ENCODE measurements at regions not wholly inside any gene's neighbourhood (a gene's known extent, or its start where the extent isn't known, plus 50 kb on each side); places are given as distances from the start of the nearest gene placed in this dataset.

DNA sequence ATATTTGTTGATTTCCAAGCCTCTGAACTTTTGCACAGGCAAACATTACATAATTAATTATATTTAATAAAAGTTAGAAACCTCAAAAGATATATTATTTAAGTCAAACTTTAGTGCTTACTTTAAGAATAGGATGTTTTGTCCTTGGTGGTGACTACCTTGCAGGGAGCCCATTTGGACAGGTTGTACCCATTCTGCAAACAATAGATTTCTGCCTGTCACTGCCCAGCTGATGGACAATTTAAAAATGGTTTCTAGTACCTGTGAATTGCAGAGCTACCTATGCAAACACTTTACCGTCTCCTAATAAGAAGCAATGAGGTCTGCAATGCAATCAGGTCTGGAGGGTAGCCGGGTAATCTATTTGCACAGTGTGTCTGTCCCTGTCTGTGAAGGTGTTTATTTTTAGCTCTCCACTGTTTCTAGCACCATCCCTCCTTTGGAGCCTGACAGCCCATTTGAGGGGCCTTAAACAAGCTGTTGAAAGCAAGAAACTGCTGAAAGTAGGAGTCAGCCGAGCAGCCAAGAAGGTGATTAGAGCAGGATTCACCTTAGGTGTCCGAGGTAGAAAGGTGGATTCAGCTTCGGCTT, 556.2 kb upstream of the CFAP20DC start:
- ChIA-PET CTCF (interaction anchor here (0.8 kb wide), 1 partner anchor 9 kb away, joined by 3 read pairs; no protein-coding TSS in a partner anchor), POLR2A (no interaction called here)
- TF ChIP-seq RFX5 (IDR thresholded peaks at IDR 0.05), result no peak
- no peak for TF ChIP-seq RCOR1 (IDR thresholded peaks at IDR 0.05; ENCODE audit: low read depth, low read length)
- no peak for TF ChIP-seq FOSB (CRISPR knock-in tag; IDR thresholded peaks at IDR 0.05)
- TF ChIP-seq HEYL (CRISPR knock-in tag; IDR thresholded peaks at IDR 0.05), result no peak
- no peak for TF ChIP-seq CBX2 (IDR thresholded peaks at IDR 0.05; ENCODE audit: borderline replicate concordance, low read depth)
- no peak for TF ChIP-seq SREBF2 (IDR thresholded peaks at IDR 0.05)
- no peak for TF ChIP-seq PHF8 (IDR thresholded peaks at IDR 0.05; ENCODE audit: borderline replicate concordance, low read depth)
- TF ChIP-seq BHLHE40 (IDR thresholded peaks at IDR 0.05; ENCODE audit: low read depth, low read length), result no peak
- no peak for DNase-seq (ENCODE audit: low read depth in 1 of 2, low spot score in 1 of 2)
- no peak for ATAC-seq
- Histone ChIP-seq H3K4me3 (no peak overlapping the region), H3K4me1 (no peaks in the 10 kb centered on the region), H3K9me3 (no peaks in the 10 kb centered on the region), H3K4me2 (no peak overlapping the region), H3K27ac (no peak overlapping the region)
- 53% methylated on average over 5 of the region's 5 CpGs for WGBS (ENCODE audit: missing lambda C conversion rate)
- no peak for FAIRE-seq

DNA sequence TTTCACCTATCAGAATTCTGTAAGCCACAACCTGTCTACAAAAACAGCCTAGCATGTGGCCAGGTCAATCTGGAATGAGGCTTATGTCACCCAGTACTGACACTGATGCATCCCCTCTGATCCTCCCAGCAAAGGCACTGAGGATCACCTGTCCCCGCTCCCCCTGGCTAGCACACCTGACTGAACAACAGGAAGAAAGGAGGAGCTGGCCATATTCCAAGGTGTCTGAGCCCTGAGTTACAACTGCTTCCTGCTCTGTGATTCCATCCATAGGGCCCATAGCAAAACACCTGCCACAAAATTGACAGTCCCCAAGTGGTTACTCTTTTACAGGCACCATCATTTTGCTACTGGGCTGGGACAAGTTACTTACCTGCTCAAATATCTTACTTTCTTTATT, 555.5 kb upstream of the CFAP20DC start:
- ChIA-PET POLR2A (no interaction called here), CTCF (no interaction called here)
- H3K4me3 ChIP-seq, result no peak overlapping the region
- whole genome bisulfite sequencing (ENCODE audit: missing lambda C conversion rate), result no CpG with 5 or more reads among the region's 1 CpG
- no peak for FAIRE-seq
- ATAC-seq, result no peak
- H3K27ac ChIP-seq, result no peak overlapping the region
- DNase-seq (ENCODE audit: low read depth in 1 of 2, low spot score in 1 of 2), result no peak
- TF ChIP-seq BCL3 (IDR thresholded peaks at IDR 0.05) (no peak), HOXB13 (CRISPR knock-in tag; IDR thresholded peaks at IDR 0.05; ENCODE audit: low read depth) (no peak), ZNF302 (CRISPR knock-in tag; IDR thresholded peaks at IDR 0.05) (no peak), TP53 (CRISPR knock-in tag; IDR thresholded peaks at IDR 0.05) (no peak), MYC (IDR thresholded peaks at IDR 0.05; ENCODE audit: borderline replicate concordance, low read length) (no peak), CBX8 (IDR thresholded peaks at IDR 0.05) (no peak), RFX5 (IDR thresholded peaks at IDR 0.05) (no peak), MAZ (IDR thresholded peaks at IDR 0.05; ENCODE audit: borderline replicate concordance, low read depth, low read length) (no peak), EHF (CRISPR knock-in tag; IDR thresholded peaks at IDR 0.05) (no peak), RAD21 (conservative IDR thresholded peaks at IDR 0.05 in 1 of 2, IDR thresholded peaks at IDR 0.05 in 1 of 2) (no peak), ZC3H11A (IDR thresholded peaks at IDR 0.05) (no peak)
- TF ChIP-seq, protein P1, sequence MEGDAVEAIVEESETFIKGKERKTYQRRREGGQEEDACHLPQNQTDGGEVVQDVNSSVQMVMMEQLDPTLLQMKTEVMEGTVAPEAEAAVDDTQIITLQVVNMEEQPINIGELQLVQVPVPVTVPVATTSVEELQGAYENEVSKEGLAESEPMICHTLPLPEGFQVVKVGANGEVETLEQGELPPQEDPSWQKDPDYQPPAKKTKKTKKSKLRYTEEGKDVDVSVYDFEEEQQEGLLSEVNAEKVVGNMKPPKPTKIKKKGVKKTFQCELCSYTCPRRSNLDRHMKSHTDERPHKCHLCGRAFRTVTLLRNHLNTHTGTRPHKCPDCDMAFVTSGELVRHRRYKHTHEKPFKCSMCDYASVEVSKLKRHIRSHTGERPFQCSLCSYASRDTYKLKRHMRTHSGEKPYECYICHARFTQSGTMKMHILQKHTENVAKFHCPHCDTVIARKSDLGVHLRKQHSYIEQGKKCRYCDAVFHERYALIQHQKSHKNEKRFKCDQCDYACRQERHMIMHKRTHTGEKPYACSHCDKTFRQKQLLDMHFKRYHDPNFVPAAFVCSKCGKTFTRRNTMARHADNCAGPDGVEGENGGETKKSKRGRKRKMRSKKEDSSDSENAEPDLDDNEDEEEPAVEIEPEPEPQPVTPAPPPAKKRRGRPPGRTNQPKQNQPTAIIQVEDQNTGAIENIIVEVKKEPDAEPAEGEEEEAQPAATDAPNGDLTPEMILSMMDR (IDR thresholded peaks at IDR 0.05), result no peak
- TF ChIP-seq, protein P2, sequence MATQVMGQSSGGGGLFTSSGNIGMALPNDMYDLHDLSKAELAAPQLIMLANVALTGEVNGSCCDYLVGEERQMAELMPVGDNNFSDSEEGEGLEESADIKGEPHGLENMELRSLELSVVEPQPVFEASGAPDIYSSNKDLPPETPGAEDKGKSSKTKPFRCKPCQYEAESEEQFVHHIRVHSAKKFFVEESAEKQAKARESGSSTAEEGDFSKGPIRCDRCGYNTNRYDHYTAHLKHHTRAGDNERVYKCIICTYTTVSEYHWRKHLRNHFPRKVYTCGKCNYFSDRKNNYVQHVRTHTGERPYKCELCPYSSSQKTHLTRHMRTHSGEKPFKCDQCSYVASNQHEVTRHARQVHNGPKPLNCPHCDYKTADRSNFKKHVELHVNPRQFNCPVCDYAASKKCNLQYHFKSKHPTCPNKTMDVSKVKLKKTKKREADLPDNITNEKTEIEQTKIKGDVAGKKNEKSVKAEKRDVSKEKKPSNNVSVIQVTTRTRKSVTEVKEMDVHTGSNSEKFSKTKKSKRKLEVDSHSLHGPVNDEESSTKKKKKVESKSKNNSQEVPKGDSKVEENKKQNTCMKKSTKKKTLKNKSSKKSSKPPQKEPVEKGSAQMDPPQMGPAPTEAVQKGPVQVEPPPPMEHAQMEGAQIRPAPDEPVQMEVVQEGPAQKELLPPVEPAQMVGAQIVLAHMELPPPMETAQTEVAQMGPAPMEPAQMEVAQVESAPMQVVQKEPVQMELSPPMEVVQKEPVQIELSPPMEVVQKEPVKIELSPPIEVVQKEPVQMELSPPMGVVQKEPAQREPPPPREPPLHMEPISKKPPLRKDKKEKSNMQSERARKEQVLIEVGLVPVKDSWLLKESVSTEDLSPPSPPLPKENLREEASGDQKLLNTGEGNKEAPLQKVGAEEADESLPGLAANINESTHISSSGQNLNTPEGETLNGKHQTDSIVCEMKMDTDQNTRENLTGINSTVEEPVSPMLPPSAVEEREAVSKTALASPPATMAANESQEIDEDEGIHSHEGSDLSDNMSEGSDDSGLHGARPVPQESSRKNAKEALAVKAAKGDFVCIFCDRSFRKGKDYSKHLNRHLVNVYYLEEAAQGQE (IDR thresholded peaks at IDR 0.05), result no peak
- TF ChIP-seq, protein P3, sequence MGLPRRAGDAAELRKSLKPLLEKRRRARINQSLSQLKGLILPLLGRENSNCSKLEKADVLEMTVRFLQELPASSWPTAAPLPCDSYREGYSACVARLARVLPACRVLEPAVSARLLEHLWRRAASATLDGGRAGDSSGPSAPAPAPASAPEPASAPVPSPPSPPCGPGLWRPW (IDR thresholded peaks at IDR 0.05), result no peak
- H3K4me2 ChIP-seq, result no peak overlapping the region
- no peaks in the 10 kb centered on the region for H3K9me3 ChIP-seq
- H3K4me1 ChIP-seq, result no peaks in the 10 kb centered on the region
